Effector memory CD8-positive, alpha-beta T cell (primary cell): ENCODE measurements at regions not wholly inside any gene's neighbourhood (a gene's known extent, or its start where the extent isn't known, plus 50 kb on each side); places are given as distances from the start of the nearest gene placed in this dataset.
"Not testable (repeated sequence)": the region's sequence is repeated elsewhere in the genome, so short reads cannot be mapped to it uniquely, and the experiment has no call there.

Experiments used
- ATAC-seq: fragments of 150-1000 bp; cut with Tn5 transposase; replicated peaks from 2 replicates; pipeline ENCODE4 v1.10.0; 2021; ENCODE audit warnings: mild to moderate bottlenecking, moderate library complexity
- DNase-seq, 3 experiments: peaks; one replicate each; pipeline ENCODE4 v3.0.0; 2021
- H3K27ac Mint-ChIP-seq, 2 donors: one replicate each; pipeline ENCODE4 v1.8.0; 2022; ENCODE audit warnings: mild to moderate bottlenecking in 2 of 2, mixed read lengths in 2 of 2, moderate library complexity in 2 of 2
- H3K27me3 Mint-ChIP-seq, 2 donors: one replicate each; pipeline ENCODE4 v1.8.0; 2022; ENCODE audit warnings: mixed read lengths in 2 of 2
- H3K36me3 Mint-ChIP-seq: one replicate; pipeline ENCODE4 v1.8.0; 2022; ENCODE audit warnings: mild to moderate bottlenecking, moderate library complexity, mixed read lengths; ENCODE audit not compliant: insufficient read depth
- H3K4me1 Mint-ChIP-seq, 2 donors: one replicate each; pipeline ENCODE4 v1.8.0; 2022; ENCODE audit warnings: low read depth in 2 of 2, mixed read lengths in 2 of 2
- H3K4me3 Mint-ChIP-seq, 2 donors: one replicate each; pipeline ENCODE4 v1.8.0; 2022; ENCODE audit warnings: mild to moderate bottlenecking in 2 of 2, mixed read lengths in 2 of 2, moderate library complexity in 2 of 2
- H3K9me3 Mint-ChIP-seq, 2 donors: one replicate each; pipeline ENCODE4 v1.8.0; 2022; ENCODE audit warnings: mixed read lengths in 2 of 2

DNA sequence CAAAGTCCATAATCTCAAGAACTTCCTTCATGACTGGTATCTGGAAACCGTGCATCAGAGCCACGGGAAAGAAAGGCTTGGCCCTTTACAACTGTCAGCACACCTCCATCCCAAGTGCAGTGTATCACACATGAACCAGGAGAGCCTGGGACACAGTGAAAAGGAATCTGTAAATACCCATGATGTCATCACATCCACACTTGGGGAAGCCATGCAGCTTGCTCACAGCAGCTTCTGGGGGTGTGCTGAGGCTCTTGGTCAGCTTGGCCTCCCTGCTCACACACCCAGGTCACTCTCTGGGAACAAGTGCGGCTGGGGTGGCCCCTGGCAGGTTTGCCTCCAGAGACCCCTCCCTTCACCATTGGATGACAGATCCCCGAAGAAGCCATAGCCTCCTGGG lies 51.6 kb upstream of the ASAH2B start:
- not testable (repeated sequence) for DNase-seq, H3K36me3 Mint-ChIP-seq, H3K27me3 Mint-ChIP-seq, ATAC-seq, H3K27ac Mint-ChIP-seq, H3K4me3 Mint-ChIP-seq, H3K9me3 Mint-ChIP-seq, H3K4me1 Mint-ChIP-seq

DNA sequence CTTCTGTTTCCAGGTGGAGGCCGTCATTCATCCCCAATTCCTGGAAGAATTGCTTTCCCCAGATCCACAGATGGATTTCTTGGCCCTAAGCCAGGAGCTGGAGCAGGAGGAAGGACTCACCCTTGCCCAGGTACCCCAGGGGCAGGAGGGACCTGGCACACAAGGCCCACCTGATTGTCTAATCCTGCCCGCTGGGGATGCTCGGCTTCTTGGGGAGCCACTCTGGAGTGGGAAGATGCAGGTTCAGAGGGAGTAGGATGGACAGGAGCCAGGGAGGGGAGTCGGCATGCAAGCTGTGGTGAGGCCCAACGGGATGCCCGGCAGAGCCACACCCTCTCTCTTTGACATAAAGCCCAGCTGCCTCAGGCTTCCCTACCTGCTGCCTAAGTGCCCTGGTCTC lies 55.4 kb upstream of the ASAH2B start:
- H3K27ac Mint-ChIP-seq, ATAC-seq, H3K4me3 Mint-ChIP-seq, H3K9me3 Mint-ChIP-seq, H3K4me1 Mint-ChIP-seq, DNase-seq, H3K36me3 Mint-ChIP-seq, H3K27me3 Mint-ChIP-seq: not testable (repeated sequence)

GRCh38 chr10:50683198-50683751 lies 56.5 kb upstream of the ASAH2B start:
- H3K4me3 Mint-ChIP-seq, H3K36me3 Mint-ChIP-seq, H3K9me3 Mint-ChIP-seq, H3K4me1 Mint-ChIP-seq, H3K27me3 Mint-ChIP-seq, ATAC-seq, DNase-seq: not testable (repeated sequence)
- peak overlapping the region in 1 of 2 donors; percentile 10 for H3K27ac Mint-ChIP-seq

- not testable (repeated sequence) for H3K27me3 Mint-ChIP-seq, H3K9me3 Mint-ChIP-seq, H3K4me1 Mint-ChIP-seq, H3K36me3 Mint-ChIP-seq, DNase-seq, H3K27ac Mint-ChIP-seq, ATAC-seq, H3K4me3 Mint-ChIP-seq
Measured at GRCh38 chr10:50680606-50681005, 56.9 kb upstream of the SGMS1 start.

DNA sequence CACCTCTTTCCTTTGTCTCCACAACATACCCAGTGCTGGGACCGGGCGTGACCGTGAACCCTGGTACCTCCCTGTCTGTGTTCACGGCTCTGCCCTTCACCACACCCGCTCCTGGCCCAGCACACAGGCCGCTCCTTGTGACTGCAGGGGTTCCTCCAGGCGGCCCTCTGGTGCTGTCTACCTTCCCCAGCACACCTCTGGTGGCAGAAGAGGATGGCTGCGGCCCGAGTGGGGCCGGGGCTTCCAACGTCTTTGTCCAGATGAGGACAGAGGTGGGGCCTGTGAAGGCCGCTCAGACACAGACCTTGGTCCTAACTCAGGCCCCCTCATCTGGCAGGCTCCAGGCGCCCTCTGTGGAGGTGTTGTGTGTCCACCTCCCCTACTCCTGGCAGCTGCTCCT lies 55.4 kb upstream of the SGMS1 start:
- no peak overlapping the region for H3K4me3 Mint-ChIP-seq
- DNase-seq (no peak), ATAC-seq (no peak)
- H3K36me3 Mint-ChIP-seq: no peaks in the 10 kb centered on the region
- no peak overlapping the region for H3K27ac Mint-ChIP-seq
- H3K27me3 Mint-ChIP-seq: no peaks in the 10 kb centered on the region
- H3K9me3 Mint-ChIP-seq: no peaks in the 10 kb centered on the region
- H3K4me1 Mint-ChIP-seq: peaks cover 0 to 3% of the 10 kb centered on the region in 2 donors

- not testable (repeated sequence) for H3K27ac Mint-ChIP-seq, H3K4me3 Mint-ChIP-seq, DNase-seq, H3K36me3 Mint-ChIP-seq, ATAC-seq, H3K27me3 Mint-ChIP-seq, H3K9me3 Mint-ChIP-seq
- peaks cover 19 to 21% of the 10 kb centered on the region in 2 donors for H3K4me1 Mint-ChIP-seq
Measured at GRCh38 chr10:50675555-50675954, 51.8 kb upstream of the SGMS1 start.

- Mint-ChIP-seq H3K27ac (peak overlapping the region in 1 of 2 donors; percentile 54), H3K4me3 (no peak overlapping the region), H3K9me3 (peaks cover 0 to 8% of the 10 kb centered on the region in 2 donors), H3K27me3 (no peaks in the 10 kb centered on the region), H3K36me3 (no peaks in the 10 kb centered on the region), H3K4me1 (peaks cover 20 to 21% of the 10 kb centered on the region in 2 donors)
- DNase-seq (no peak), ATAC-seq (no peak)
Measured at GRCh38 chr10:50674469-50675254, 50.9 kb upstream of the SGMS1 start.
